ENCODE measurements at regions not wholly inside any gene's neighbourhood (a gene's known extent, or its start where the extent isn't known, plus 50 kb on each side); places are given as distances from the start of the nearest gene placed in this dataset.
"Not testable (repeated sequence)": the region's sequence is repeated elsewhere in the genome, so short reads cannot be mapped to it uniquely, and the experiment has no call there.

GRCh38 chr11:16598032-16598431 is 140.4 kb upstream of the C11orf58 start:
- ATAC-seq (no peak), DNase-seq (no peak)
- Mint-ChIP-seq H3K36me3 (ENCODE audit: low read depth) (no peaks in the 10 kb centered on the region), H3K27ac (no peak overlapping the region), H3K4me1 (no peaks in the 10 kb centered on the region), H3K4me3 (no peak overlapping the region), H3K27me3 (peaks cover 45% of the 10 kb centered on the region)
- H3K9me3 ChIP-seq (ENCODE audit: control insufficient read depth, low read length, poor library complexity, severe bottlenecking), result no peaks in the 10 kb centered on the region

GRCh38 chr11:16596231-16596630 is 142.2 kb upstream of the C11orf58 start:
- Mint-ChIP-seq H3K27me3 (peaks cover 34% of the 10 kb centered on the region), H3K27ac (no peak overlapping the region), H3K4me3 (no peak overlapping the region), H3K36me3 (ENCODE audit: low read depth) (no peaks in the 10 kb centered on the region), H3K4me1 (no peaks in the 10 kb centered on the region)
- H3K9me3 ChIP-seq (ENCODE audit: control insufficient read depth, low read length, poor library complexity, severe bottlenecking), result no peaks in the 10 kb centered on the region
- no peak for DNase-seq
- no peak for ATAC-seq

GRCh38 chr11:16591157-16591556 is 147.3 kb upstream of the C11orf58 start:
- no peaks in the 10 kb centered on the region for H3K9me3 ChIP-seq (ENCODE audit: control insufficient read depth, low read length, poor library complexity, severe bottlenecking)
- DNase-seq (no peak), ATAC-seq (no peak)
- Mint-ChIP-seq H3K36me3 (ENCODE audit: low read depth) (no peaks in the 10 kb centered on the region), H3K4me3 (no peak overlapping the region), H3K4me1 (no peaks in the 10 kb centered on the region), H3K27me3 (peaks cover 8% of the 10 kb centered on the region), H3K27ac (no peak overlapping the region)

GRCh38 chr11:16587670-16588069 is 150.8 kb upstream of the C11orf58 start:
- no peak for DNase-seq
- Mint-ChIP-seq H3K27ac (no peak overlapping the region), H3K36me3 (ENCODE audit: low read depth) (no peaks in the 10 kb centered on the region), H3K4me1 (no peaks in the 10 kb centered on the region), H3K4me3 (no peak overlapping the region), H3K27me3 (peaks cover 5% of the 10 kb centered on the region)
- no peaks in the 10 kb centered on the region for H3K9me3 ChIP-seq (ENCODE audit: control insufficient read depth, low read length, poor library complexity, severe bottlenecking)
- ATAC-seq, result no peak

GRCh38 chr11:16584569-16584968 is 153.9 kb upstream of the C11orf58 start:
- H3K36me3 Mint-ChIP-seq (ENCODE audit: low read depth), result no peaks in the 10 kb centered on the region
- no peak for ATAC-seq
- no peak overlapping the region for H3K27ac Mint-ChIP-seq

GRCh38 chr11:16581078-16581477 is 157.4 kb upstream of the C11orf58 start:
- not testable (repeated sequence) for ATAC-seq; H3K36me3 Mint-ChIP-seq (ENCODE audit: low read depth); H3K4me3 Mint-ChIP-seq; H3K27me3 Mint-ChIP-seq; H3K4me1 Mint-ChIP-seq; H3K9me3 ChIP-seq (ENCODE audit: control insufficient read depth, low read length, poor library complexity, severe bottlenecking); DNase-seq; H3K27ac Mint-ChIP-seq

More at GRCh38 chr11:16584569-16584968, 153.9 kb upstream of the C11orf58 start:
- Mint-ChIP-seq H3K4me1 (no peaks in the 10 kb centered on the region), H3K27me3 (peaks cover 5% of the 10 kb centered on the region), H3K4me3 (no peak overlapping the region)
- no peaks in the 10 kb centered on the region for H3K9me3 ChIP-seq (ENCODE audit: control insufficient read depth, low read length, poor library complexity, severe bottlenecking)
- DNase-seq, result no peak

- no peak overlapping the region for H3K27ac Mint-ChIP-seq
- DNase-seq, result no peak
- ATAC-seq, result no peak
- no peaks in the 10 kb centered on the region for H3K9me3 ChIP-seq (ENCODE audit: control insufficient read depth, low read length, poor library complexity, severe bottlenecking)
- no peaks in the 10 kb centered on the region for H3K4me1 Mint-ChIP-seq
- H3K27me3 Mint-ChIP-seq, result no peaks in the 10 kb centered on the region
- no peak overlapping the region for H3K4me3 Mint-ChIP-seq
- no peaks in the 10 kb centered on the region for H3K36me3 Mint-ChIP-seq (ENCODE audit: low read depth)
Observed at GRCh38 chr11:16577490-16577889, 161.0 kb upstream of the C11orf58 start.

GRCh38 chr11:16574889-16575288 is 163.6 kb upstream of the C11orf58 start:
- H3K4me3 Mint-ChIP-seq; H3K9me3 ChIP-seq (ENCODE audit: control insufficient read depth, low read length, poor library complexity, severe bottlenecking); H3K36me3 Mint-ChIP-seq (ENCODE audit: low read depth); ATAC-seq; H3K27me3 Mint-ChIP-seq; DNase-seq; H3K27ac Mint-ChIP-seq; H3K4me1 Mint-ChIP-seq: not testable (repeated sequence)

GRCh38 chr11:16572945-16573344 is 165.5 kb upstream of the C11orf58 start:
- H3K4me1 Mint-ChIP-seq, result no peaks in the 10 kb centered on the region
- H3K27me3 Mint-ChIP-seq, result no peaks in the 10 kb centered on the region
- no peaks in the 10 kb centered on the region for H3K36me3 Mint-ChIP-seq (ENCODE audit: low read depth)
- no peak for ATAC-seq
- H3K9me3 ChIP-seq (ENCODE audit: control insufficient read depth, low read length, poor library complexity, severe bottlenecking), result no peaks in the 10 kb centered on the region
- DNase-seq, result no peak
- H3K4me3 Mint-ChIP-seq, result no peak overlapping the region
- H3K27ac Mint-ChIP-seq, result no peak overlapping the region

GRCh38 chr11:16561150-16561549 is 177.3 kb upstream of the C11orf58 start:
- DNase-seq (no peak), ATAC-seq (no peak)
- no peaks in the 10 kb centered on the region for H3K36me3 Mint-ChIP-seq (ENCODE audit: low read depth)
- no peak overlapping the region for H3K4me3 Mint-ChIP-seq
- H3K9me3 ChIP-seq (ENCODE audit: control insufficient read depth, low read length, poor library complexity, severe bottlenecking), result no peaks in the 10 kb centered on the region
- H3K4me1 Mint-ChIP-seq, result no peaks in the 10 kb centered on the region
- no peak overlapping the region for H3K27ac Mint-ChIP-seq
- peaks cover 5% of the 10 kb centered on the region for H3K27me3 Mint-ChIP-seq

GRCh38 chr11:16558494-16558893 is 180.0 kb upstream of the C11orf58 start:
- ATAC-seq (no peak), DNase-seq (no peak)
- no peaks in the 10 kb centered on the region for H3K4me1 Mint-ChIP-seq
- H3K27ac Mint-ChIP-seq, result no peak overlapping the region
- no peaks in the 10 kb centered on the region for H3K36me3 Mint-ChIP-seq (ENCODE audit: low read depth)
- peaks cover 5% of the 10 kb centered on the region for H3K27me3 Mint-ChIP-seq
- H3K9me3 ChIP-seq (ENCODE audit: control insufficient read depth, low read length, poor library complexity, severe bottlenecking), result no peaks in the 10 kb centered on the region
- no peak overlapping the region for H3K4me3 Mint-ChIP-seq

- no peaks in the 10 kb centered on the region for H3K9me3 ChIP-seq (ENCODE audit: control insufficient read depth, low read length, poor library complexity, severe bottlenecking)
- Mint-ChIP-seq H3K27ac (no peak overlapping the region), H3K4me1 (no peaks in the 10 kb centered on the region), H3K27me3 (no peaks in the 10 kb centered on the region), H3K4me3 (no peak overlapping the region), H3K36me3 (ENCODE audit: low read depth) (no peaks in the 10 kb centered on the region)
- ATAC-seq (no peak), DNase-seq (no peak)
Observed at GRCh38 chr11:16555956-16556355, 182.5 kb upstream of the C11orf58 start.

GRCh38 chr11:16554361-16554760 is 184.1 kb upstream of the C11orf58 start:
- no peak overlapping the region for H3K4me3 Mint-ChIP-seq
- no peak for DNase-seq
- H3K27me3 Mint-ChIP-seq, result no peaks in the 10 kb centered on the region
- no peak overlapping the region for H3K27ac Mint-ChIP-seq
- no peak for ATAC-seq
- H3K4me1 Mint-ChIP-seq, result no peaks in the 10 kb centered on the region
- no peaks in the 10 kb centered on the region for H3K9me3 ChIP-seq (ENCODE audit: control insufficient read depth, low read length, poor library complexity, severe bottlenecking)
- no peaks in the 10 kb centered on the region for H3K36me3 Mint-ChIP-seq (ENCODE audit: low read depth)

- Mint-ChIP-seq H3K27ac (no peak overlapping the region), H3K27me3 (no peaks in the 10 kb centered on the region), H3K4me3 (no peak overlapping the region), H3K4me1 (no peaks in the 10 kb centered on the region), H3K36me3 (ENCODE audit: low read depth) (no peaks in the 10 kb centered on the region)
- DNase-seq (no peak), ATAC-seq (no peak)
- H3K9me3 ChIP-seq (ENCODE audit: control insufficient read depth, low read length, poor library complexity, severe bottlenecking), result no peaks in the 10 kb centered on the region
Observed at GRCh38 chr11:16547879-16548278, 190.6 kb upstream of the C11orf58 start.

- Mint-ChIP-seq H3K27me3 (no peaks in the 10 kb centered on the region), H3K4me1 (no peaks in the 10 kb centered on the region), H3K36me3 (ENCODE audit: low read depth) (no peaks in the 10 kb centered on the region), H3K27ac (no peak overlapping the region), H3K4me3 (no peak overlapping the region)
- no peak for ATAC-seq
- H3K9me3 ChIP-seq (ENCODE audit: control insufficient read depth, low read length, poor library complexity, severe bottlenecking), result no peaks in the 10 kb centered on the region
- DNase-seq, result no peak
Observed at GRCh38 chr11:16543642-16544041, 187.3 kb upstream of the SOX6 start.
